WTC11 (cell line): ENCODE measurements at regions not wholly inside any gene's neighbourhood (a gene's known extent, or its start where the extent isn't known, plus 50 kb on each side); places are given as distances from the start of the nearest gene placed in this dataset.

Experiments
- ATAC-seq: fragments of 200-7000 bp; cut with Tn5 transposase; 2 replicates; pipeline ENCODE4 v1.10.0; 2021; ENCODE audit warnings: mild to moderate bottlenecking, moderate library complexity
- CTCF ChIA-PET: fragments of 300-600 bp; sonication (Branson Sonifier 250); formaldehyde crosslinking; loops from one replicate; lab custom pipeline; 2021; ENCODE audit warnings: antibody characterized with exemption; lab: Charles Lee
- POLR2A ChIA-PET: fragments of 350-600 bp; sonication (Branson Sonifier 250); formaldehyde crosslinking; loops from one replicate; lab custom pipeline; 2021; ENCODE audit warnings: antibody characterized with exemption; lab: Charles Lee
- DNase-seq: peaks from one replicate; pipeline ENCODE4 v3.0.0; 2021; ENCODE audit warnings: low spot score
- H3K27ac Mint-ChIP-seq: 2 replicates; pipeline ENCODE4 v1.8.0; 2021; ENCODE audit warnings: mixed read lengths
- H3K27me3 Mint-ChIP-seq: 2 replicates; pipeline ENCODE4 v1.8.0; 2021; ENCODE audit warnings: low read depth, mild to moderate bottlenecking, moderate library complexity, mixed read lengths
- H3K36me3 Mint-ChIP-seq: 2 replicates; pipeline ENCODE4 v1.8.0; 2021; ENCODE audit warnings: mixed read lengths
- H3K4me1 Mint-ChIP-seq: 2 replicates; pipeline ENCODE4 v1.8.0; 2022; ENCODE audit warnings: mixed read lengths
- H3K4me3 Mint-ChIP-seq: 2 replicates; pipeline ENCODE4 v1.8.0; 2021; ENCODE audit warnings: mild to moderate bottlenecking, moderate library complexity, mixed read lengths
- H3K9me3 Mint-ChIP-seq: 2 replicates; pipeline ENCODE4 v1.8.0; 2021; ENCODE audit warnings: mixed read lengths
- ATF6 ChIP-seq: sonication (generic); formaldehyde crosslinking; IDR thresholded peaks from 2 replicates; pipeline ENCODE4 v1.8.1; 2023; ENCODE audit warnings: mild to moderate bottlenecking, missing genetic modification reagents
- CDX4 ChIP-seq: fragments of 250-450 bp; sonication (Bioruptor Pico); IDR thresholded peaks from 2 replicates; pipeline ENCODE4 v1.9.0; 2021; ENCODE audit warnings: moderate library complexity, mild to moderate bottlenecking, inconsistent platforms, borderline replicate concordance
- EMX1 ChIP-seq: fragments of 250-450 bp; sonication (Bioruptor Pico); IDR thresholded peaks from 2 replicates; pipeline ENCODE4 v1.8.0; 2021; ENCODE audit warnings: mild to moderate bottlenecking
- ESRRA ChIP-seq: sonication (generic); formaldehyde crosslinking; IDR thresholded peaks from 2 replicates; pipeline ENCODE4 v1.8.1; 2022; ENCODE audit warnings: mild to moderate bottlenecking, missing genetic modification reagents, borderline replicate concordance
- FOXK1 ChIP-seq: sonication (generic); formaldehyde crosslinking; IDR thresholded peaks from 2 replicates; pipeline ENCODE4 v1.8.0; 2022; ENCODE audit warnings: mild to moderate bottlenecking, moderate library complexity, missing genetic modification reagents
- FOXP4 ChIP-seq: sonication (generic); formaldehyde crosslinking; IDR thresholded peaks from 2 replicates; pipeline ENCODE4 v1.8.0; 2022; ENCODE audit warnings: mild to moderate bottlenecking, missing genetic modification reagents
- HMGA2 ChIP-seq: fragments of 250-450 bp; sonication (Bioruptor Pico); IDR thresholded peaks from 2 replicates; pipeline ENCODE4 v1.4.0; 2021; ENCODE audit warnings: mild to moderate bottlenecking, moderate library complexity
- NFATC4 ChIP-seq: fragments of 250-450 bp; sonication (Bioruptor Pico); IDR thresholded peaks from 2 replicates; pipeline ENCODE4 v1.9.0; 2021; ENCODE audit warnings: mild to moderate bottlenecking
- NFE2L1 ChIP-seq: sonication (generic); formaldehyde crosslinking; IDR thresholded peaks from 2 replicates; pipeline ENCODE4 v1.8.1; 2023; ENCODE audit warnings: missing genetic modification reagents
- OVOL2 ChIP-seq: fragments of 250-450 bp; sonication (Bioruptor Pico); IDR thresholded peaks from 2 replicates; pipeline ENCODE4 v1.9.0; 2021; ENCODE audit warnings: mild to moderate bottlenecking, borderline replicate concordance
- PREB ChIP-seq: sonication (generic); formaldehyde crosslinking; IDR thresholded peaks from 2 replicates; pipeline ENCODE4 v1.8.1; 2022; ENCODE audit warnings: mild to moderate bottlenecking, missing genetic modification reagents, moderate library complexity, borderline replicate concordance
- PRRX2 ChIP-seq: fragments of 250-450 bp; sonication (Bioruptor Pico); IDR thresholded peaks from 2 replicates; pipeline ENCODE4 v1.8.0; 2021; ENCODE audit warnings: mild to moderate bottlenecking
- SMAD4 ChIP-seq: sonication (generic); formaldehyde crosslinking; IDR thresholded peaks from 2 replicates; pipeline ENCODE4 v1.8.0; 2022; ENCODE audit warnings: mild to moderate bottlenecking, missing genetic modification reagents
- SP1 ChIP-seq: sonication (generic); formaldehyde crosslinking; conservative IDR thresholded peaks from 2 replicates; pipeline ENCODE4 v1.8.1; 2022; ENCODE audit warnings: missing genetic modification reagents
- STAT6 ChIP-seq: sonication (generic); formaldehyde crosslinking; conservative IDR thresholded peaks from 2 replicates; pipeline ENCODE4 v1.8.1; 2023; ENCODE audit warnings: mild to moderate bottlenecking, low read depth, missing genetic modification reagents, moderate library complexity
- TEAD1 ChIP-seq: sonication (generic); formaldehyde crosslinking; IDR thresholded peaks from 2 replicates; pipeline ENCODE4 v1.8.0; 2022; ENCODE audit warnings: mild to moderate bottlenecking, missing genetic modification reagents
- TEAD4 ChIP-seq: sonication (generic); formaldehyde crosslinking; IDR thresholded peaks from 2 replicates; pipeline ENCODE4 v1.8.0; 2022; ENCODE audit warnings: mild to moderate bottlenecking, missing genetic modification reagents
- USF2 ChIP-seq: sonication (generic); formaldehyde crosslinking; IDR thresholded peaks from 2 replicates; pipeline ENCODE4 v1.8.1; 2023; ENCODE audit warnings: mild to moderate bottlenecking, missing genetic modification reagents, moderate library complexity
- ZMAT4 ChIP-seq: fragments of 250-450 bp; sonication (Bioruptor Pico); IDR thresholded peaks from 2 replicates; pipeline ENCODE4 v1.9.0; 2021; ENCODE audit warnings: mild to moderate bottlenecking
- ZNF219 ChIP-seq: sonication (generic); formaldehyde crosslinking; IDR thresholded peaks from 2 replicates; pipeline ENCODE4 v1.8.0; 2023; ENCODE audit warnings: missing genetic modification reagents, mild to moderate bottlenecking, borderline replicate concordance
- ZNF232 ChIP-seq: sonication (generic); formaldehyde crosslinking; IDR thresholded peaks from 2 replicates; pipeline ENCODE4 v1.8.0; 2022; ENCODE audit warnings: mild to moderate bottlenecking, missing genetic modification reagents
- ZNF317 ChIP-seq: sonication (generic); formaldehyde crosslinking; IDR thresholded peaks from 2 replicates; pipeline ENCODE4 v1.8.1; 2023; ENCODE audit warnings: low read depth, mild to moderate bottlenecking, moderate library complexity, missing genetic modification reagents, borderline replicate concordance

GRCh38 chr3:166962911-166963310 lies 417.2 kb downstream of the ZBBX start:
- CTCF ChIA-PET: no interaction called here
- ATAC-seq (no peak), DNase-seq (no peak)
- Mint-ChIP-seq H3K4me1 (no peaks in the 10 kb centered on the region), H3K36me3 (no peaks in the 10 kb centered on the region), H3K9me3 (no peaks in the 10 kb centered on the region), H3K27me3 (no peaks in the 10 kb centered on the region), H3K4me3 (no peak overlapping the region), H3K27ac (no peak overlapping the region)
- POLR2A ChIA-PET: no interaction called here
- no peak for TF ChIP-seq HMGA2 (CRISPR knock-in tag)
- TF ChIP-seq ZNF219 (CRISPR knock-in tag): no peak
- no peak for TF ChIP-seq USF2
- TF ChIP-seq ESRRA (CRISPR knock-in tag): no peak
- TF ChIP-seq OVOL2 (CRISPR knock-in tag): no peak
- no peak for TF ChIP-seq ZNF317 (CRISPR knock-in tag)
- TF ChIP-seq EMX1 (CRISPR knock-in tag): no peak
- no peak for TF ChIP-seq STAT6 (CRISPR knock-in tag)
- no peak for TF ChIP-seq ZMAT4 (CRISPR knock-in tag)
- TF ChIP-seq NFATC4: no peak
- no peak for TF ChIP-seq NFE2L1
- TF ChIP-seq SMAD4 (CRISPR knock-in tag): no peak
- TF ChIP-seq PRRX2 (CRISPR knock-in tag): no peak

- ChIA-PET POLR2A (no interaction called here), CTCF (no interaction called here)
- H3K9me3 Mint-ChIP-seq: peaks cover 10% of the 10 kb centered on the region
- no peaks in the 10 kb centered on the region for H3K36me3 Mint-ChIP-seq
- no peak overlapping the region for H3K4me3 Mint-ChIP-seq
- TF ChIP-seq FOXK1 (CRISPR knock-in tag) (no peak), ZNF232 (CRISPR knock-in tag) (no peak), SP1 (CRISPR knock-in tag) (no peak), ATF6 (CRISPR knock-in tag) (no peak), CDX4 (CRISPR knock-in tag) (no peak), PREB (CRISPR knock-in tag) (no peak), FOXP4 (CRISPR knock-in tag) (no peak), TEAD1 (CRISPR knock-in tag) (no peak), TEAD4 (CRISPR knock-in tag) (no peak)
- no peak overlapping the region for H3K27ac Mint-ChIP-seq
- H3K27me3 Mint-ChIP-seq: no peaks in the 10 kb centered on the region
- no peak for ATAC-seq
- peaks cover 5% of the 10 kb centered on the region for H3K4me1 Mint-ChIP-seq
- DNase-seq: no peak
Measured at GRCh38 chr3:166957121-166957520, 423.0 kb downstream of the ZBBX start.
